ENCODE measurements at regions not wholly inside any gene's neighbourhood (a gene's known extent, or its start where the extent isn't known, plus 50 kb on each side); places are given as distances from the start of the nearest gene placed in this dataset.

DNA sequence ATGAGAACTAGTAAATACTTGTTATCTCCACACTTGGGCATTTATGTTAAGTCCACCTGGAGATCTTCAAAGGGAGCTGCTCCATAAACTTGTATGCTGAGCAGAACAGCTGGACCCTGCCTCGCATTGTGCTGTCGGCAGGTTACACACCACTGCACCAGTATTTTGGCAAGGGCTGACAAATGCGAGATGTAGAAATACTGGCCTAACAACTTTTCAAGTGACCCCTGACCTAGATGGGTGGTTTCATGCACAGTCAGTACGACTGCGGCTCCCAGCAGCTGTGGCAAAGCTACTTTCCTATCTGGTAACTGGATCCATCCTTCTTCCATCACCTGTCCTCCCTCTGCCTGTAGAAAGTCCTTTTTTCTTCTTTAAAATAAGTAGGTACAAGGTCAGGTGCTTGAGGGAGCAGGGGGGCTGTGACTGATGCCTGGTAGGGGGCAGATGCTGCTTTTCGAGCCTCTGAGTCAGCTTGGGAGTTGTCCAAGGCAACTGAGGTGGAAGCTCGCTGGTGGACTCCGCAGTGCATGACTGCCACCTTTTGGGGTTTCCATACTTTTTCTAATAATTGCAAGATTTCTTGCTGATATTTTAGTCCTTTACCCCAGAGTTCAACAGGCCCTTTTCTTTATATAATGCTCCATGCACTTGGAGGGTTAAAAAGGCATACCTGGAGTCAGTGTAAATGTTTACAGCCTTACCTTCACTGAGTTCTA lies 86.8 kb downstream of the SLC25A15 start:
- WGBS, 5 donors: 87 to 97% (median 94%) methylated on average over 8 of the region's 8 CpGs
- no peak overlapping the region for H3K4me3 ChIP-seq
- H3K9me3 ChIP-seq: peaks cover 16 to 99% (median 67%) of the 10 kb centered on the region in 4 donors
- TF ChIP-seq EP300 (IDR thresholded peaks at IDR 0.05) (no peak), POLR2AphosphoS5 (IDR thresholded peaks at IDR 0.05) (no peak), POLR2A (IDR thresholded peaks at IDR 0.05) (no peak)
- TF ChIP-seq, protein P1, sequence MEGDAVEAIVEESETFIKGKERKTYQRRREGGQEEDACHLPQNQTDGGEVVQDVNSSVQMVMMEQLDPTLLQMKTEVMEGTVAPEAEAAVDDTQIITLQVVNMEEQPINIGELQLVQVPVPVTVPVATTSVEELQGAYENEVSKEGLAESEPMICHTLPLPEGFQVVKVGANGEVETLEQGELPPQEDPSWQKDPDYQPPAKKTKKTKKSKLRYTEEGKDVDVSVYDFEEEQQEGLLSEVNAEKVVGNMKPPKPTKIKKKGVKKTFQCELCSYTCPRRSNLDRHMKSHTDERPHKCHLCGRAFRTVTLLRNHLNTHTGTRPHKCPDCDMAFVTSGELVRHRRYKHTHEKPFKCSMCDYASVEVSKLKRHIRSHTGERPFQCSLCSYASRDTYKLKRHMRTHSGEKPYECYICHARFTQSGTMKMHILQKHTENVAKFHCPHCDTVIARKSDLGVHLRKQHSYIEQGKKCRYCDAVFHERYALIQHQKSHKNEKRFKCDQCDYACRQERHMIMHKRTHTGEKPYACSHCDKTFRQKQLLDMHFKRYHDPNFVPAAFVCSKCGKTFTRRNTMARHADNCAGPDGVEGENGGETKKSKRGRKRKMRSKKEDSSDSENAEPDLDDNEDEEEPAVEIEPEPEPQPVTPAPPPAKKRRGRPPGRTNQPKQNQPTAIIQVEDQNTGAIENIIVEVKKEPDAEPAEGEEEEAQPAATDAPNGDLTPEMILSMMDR (IDR thresholded peaks at IDR 0.05): no peak
- DNase-seq: no peak
- H3K36me3 ChIP-seq: peaks cover 6 to 95% (median 63%) of the 10 kb centered on the region in 4 donors
- H3K27ac ChIP-seq: no peak overlapping the region
- H3K27me3 ChIP-seq: no peaks in the 10 kb centered on the region
- no peaks in the 10 kb centered on the region for H3K4me1 ChIP-seq
- intact Hi-C loops (cut with DNase I; ENCODE audit: low total_unique reads): no loop called here

DNA sequence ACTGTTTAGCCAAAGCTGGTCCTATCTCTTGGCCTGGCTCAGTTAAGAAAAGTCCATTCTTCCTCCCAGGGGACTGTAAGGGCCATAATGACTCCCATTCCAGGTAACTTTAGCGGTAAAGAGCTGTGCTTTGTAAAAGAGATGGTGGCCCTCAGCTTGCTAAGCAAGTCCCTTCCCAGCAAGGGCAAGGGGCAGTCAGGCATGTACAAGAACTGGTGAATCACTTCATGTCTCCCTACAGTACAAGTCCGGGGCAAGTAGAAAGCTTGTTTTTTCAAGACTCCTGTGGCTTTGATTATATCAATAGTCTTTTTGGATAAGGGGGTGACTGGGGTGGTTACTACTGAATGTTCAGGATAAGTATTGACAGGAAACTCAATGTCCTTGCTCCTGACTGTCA lies 88.9 kb downstream of the SLC25A15 start:
- Histone ChIP-seq H3K9me3 (peaks cover 16 to 78% (median 52%) of the 10 kb centered on the region in 4 donors), H3K4me3 (no peak overlapping the region), H3K27me3 (no peaks in the 10 kb centered on the region), H3K27ac (no peak overlapping the region), H3K36me3 (peaks cover 6 to 79% (median 55%) of the 10 kb centered on the region in 4 donors), H3K4me1 (no peaks in the 10 kb centered on the region)
- intact Hi-C loops (cut with DNase I; ENCODE audit: low total_unique reads): no loop called here
- TF ChIP-seq POLR2A (IDR thresholded peaks at IDR 0.05) (no peak), POLR2AphosphoS5 (IDR thresholded peaks at IDR 0.05) (no peak), EP300 (IDR thresholded peaks at IDR 0.05) (no peak)
- no peak for DNase-seq
- WGBS, 5 donors: 93 to 100% (median 98%) methylated on average over 2 of the region's 2 CpGs

DNA sequence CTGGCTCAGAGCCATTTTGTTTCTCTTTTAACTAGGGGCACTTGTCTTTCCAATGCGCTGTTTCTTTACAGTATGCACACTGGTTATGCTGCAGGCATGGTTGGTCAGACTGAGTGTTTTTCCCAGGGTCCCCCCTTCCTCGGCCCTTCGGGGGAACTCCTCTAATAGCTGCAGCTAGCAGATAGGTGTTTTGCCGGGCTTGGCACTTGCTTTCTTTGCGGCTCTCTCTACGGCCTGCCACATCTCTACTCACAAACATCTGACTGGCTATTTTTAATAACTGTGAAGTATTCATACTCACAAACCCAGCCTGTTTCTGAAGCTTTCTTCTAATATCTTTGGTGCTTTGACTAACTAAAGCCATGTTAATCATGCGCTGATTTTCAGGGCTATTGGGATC lies 89.4 kb downstream of the SLC25A15 start:
- 93 to 99% (median 98%) methylated on average over 7 of the region's 7 CpGs for WGBS, 5 donors
- H3K36me3 ChIP-seq: peaks cover 6 to 74% (median 53%) of the 10 kb centered on the region in 4 donors
- no peaks in the 10 kb centered on the region for H3K4me1 ChIP-seq
- H3K4me3 ChIP-seq: no peak overlapping the region
- no peaks in the 10 kb centered on the region for H3K27me3 ChIP-seq
- DNase-seq: no peak
- peaks cover 14 to 73% (median 47%) of the 10 kb centered on the region in 4 donors for H3K9me3 ChIP-seq
- intact Hi-C loops (cut with DNase I; ENCODE audit: low total_unique reads): no loop called here
- TF ChIP-seq EP300 (IDR thresholded peaks at IDR 0.05) (no peak), POLR2A (IDR thresholded peaks at IDR 0.05) (no peak), POLR2AphosphoS5 (IDR thresholded peaks at IDR 0.05) (no peak)
- TF ChIP-seq, protein P1 (IDR thresholded peaks at IDR 0.05): no peak
- no peak overlapping the region for H3K27ac ChIP-seq

Measured in stomach (tissue), 8 donors.